Ectodermal cell (in vitro differentiated cells): ENCODE measurements at regions not wholly inside any gene's neighbourhood (a gene's known extent, or its start where the extent isn't known, plus 50 kb on each side); places are given as distances from the start of the nearest gene placed in this dataset.

Source experiments
- H3K27ac ChIP-seq: 2 replicates; pipeline ENCODE4 v1.7.0; 2013; ENCODE audit warnings: mild to moderate bottlenecking, low read depth, low read length; ENCODE audit not compliant: insufficient read depth, poor library complexity, severe bottlenecking
- H3K27me3 ChIP-seq: 2 replicates; pipeline ENCODE4 v1.7.0; 2013; ENCODE audit warnings: mild to moderate bottlenecking, low read length; ENCODE audit not compliant: insufficient read depth, control insufficient read depth, poor library complexity, severe bottlenecking
- H3K36me3 ChIP-seq: one replicate; pipeline ENCODE4 v1.7.0; 2013; ENCODE audit warnings: low read length; ENCODE audit not compliant: control insufficient read depth, insufficient read depth
- H3K4me1 ChIP-seq: one replicate; pipeline ENCODE4 v1.7.0; 2013; ENCODE audit warnings: low read length; ENCODE audit not compliant: control insufficient read depth, insufficient read depth
- H3K4me3 ChIP-seq: 2 replicates; pipeline ENCODE4 v1.7.0; 2013; ENCODE audit warnings: low read depth, low read length, control low read depth; ENCODE audit not compliant: insufficient read depth
- H3K9me3 ChIP-seq: 2 replicates; pipeline ENCODE4 v1.7.0; 2013; ENCODE audit warnings: mild to moderate bottlenecking, low read length, moderate library complexity; ENCODE audit not compliant: control insufficient read depth
- WGBS, 2 experiments: methylation state at CpG; one replicate each; pipeline ENCODE4 v1.1.7; 2013; ENCODE audit warnings: missing lambda C conversion rate in 2 of 2; 5-methylcytosine and 5-hydroxymethylcytosine counted together

GRCh38 chr3:10555263-10555662 lies 49.9 kb upstream of the ATP2B2 start:
- Histone ChIP-seq H3K9me3 (no peaks in the 10 kb centered on the region), H3K4me1 (peaks cover 38% of the 10 kb centered on the region), H3K27ac (peak overlapping the region; percentile 96), H3K27me3 (no peaks in the 10 kb centered on the region), H3K4me3 (no peak overlapping the region), H3K36me3 (no peaks in the 10 kb centered on the region)
- WGBS, 2 experiments: 82 to 89% methylated on average over 1 of the region's 1 CpG

GRCh38 chr3:10556312-10556711 lies 50.9 kb upstream of the ATP2B2 start:
- peaks cover 38% of the 10 kb centered on the region for H3K4me1 ChIP-seq

GRCh38 chr3:10557250-10557649 lies 51.9 kb upstream of the ATP2B2 start:
- Histone ChIP-seq H3K27me3 (no peaks in the 10 kb centered on the region), H3K4me3 (no peak overlapping the region), H3K27ac (no peak overlapping the region), H3K36me3 (no peaks in the 10 kb centered on the region), H3K4me1 (peaks cover 38% of the 10 kb centered on the region), H3K9me3 (no peaks in the 10 kb centered on the region)
- WGBS, 2 experiments: 88 to 94% methylated on average over 7 of the region's 7 CpGs

More at GRCh38 chr3:10556312-10556711, 50.9 kb upstream of the ATP2B2 start:
- WGBS, 2 experiments: 77 to 80% methylated on average over 7 of the region's 7 CpGs
- no peaks in the 10 kb centered on the region for H3K27me3 ChIP-seq
- no peaks in the 10 kb centered on the region for H3K36me3 ChIP-seq
- peak overlapping the region; percentile 8 for H3K27ac ChIP-seq
- H3K9me3 ChIP-seq: no peaks in the 10 kb centered on the region
- H3K4me3 ChIP-seq: no peak overlapping the region

GRCh38 chr3:10557781-10558373 lies 52.5 kb upstream of the ATP2B2 start:
- H3K27me3 ChIP-seq: no peaks in the 10 kb centered on the region
- H3K27ac ChIP-seq: no peak overlapping the region
- WGBS, 2 experiments: 89 to 90% methylated on average over 5 of the region's 5 CpGs

GRCh38 chr3:10558736-10559135 lies 53.4 kb upstream of the ATP2B2 start:
- H3K36me3 ChIP-seq: no peaks in the 10 kb centered on the region
- peaks cover 28% of the 10 kb centered on the region for H3K4me1 ChIP-seq
- H3K9me3 ChIP-seq: no peaks in the 10 kb centered on the region
- H3K27ac ChIP-seq: no peak overlapping the region
- no peaks in the 10 kb centered on the region for H3K27me3 ChIP-seq
- no peak overlapping the region for H3K4me3 ChIP-seq
- 77 to 81% methylated on average over 3 of the region's 4 CpGs for WGBS, 2 experiments

More at GRCh38 chr3:10557781-10558373, 52.5 kb upstream of the ATP2B2 start:
- Histone ChIP-seq H3K4me1 (peaks cover 35% of the 10 kb centered on the region), H3K4me3 (no peak overlapping the region), H3K9me3 (no peaks in the 10 kb centered on the region), H3K36me3 (no peaks in the 10 kb centered on the region)

GRCh38 chr3:10560060-10560861 lies 54.9 kb upstream of the ATP2B2 start:
- H3K36me3 ChIP-seq: no peaks in the 10 kb centered on the region
- no peak overlapping the region for H3K27ac ChIP-seq
- WGBS, 2 experiments: 91 to 94% methylated on average over 14 of the region's 14 CpGs
- H3K4me1 ChIP-seq: peaks cover 14% of the 10 kb centered on the region
- H3K4me3 ChIP-seq: no peak overlapping the region
- no peaks in the 10 kb centered on the region for H3K9me3 ChIP-seq
- no peaks in the 10 kb centered on the region for H3K27me3 ChIP-seq

GRCh38 chr3:10561162-10561945 lies 56.0 kb upstream of the ATP2B2 start:
- Histone ChIP-seq H3K9me3 (no peaks in the 10 kb centered on the region), H3K4me3 (no peak overlapping the region), H3K36me3 (no peaks in the 10 kb centered on the region), H3K4me1 (peaks cover 6% of the 10 kb centered on the region), H3K27me3 (no peaks in the 10 kb centered on the region), H3K27ac (no peak overlapping the region)
- WGBS, 2 experiments: 86 to 94% methylated on average over 7 of the region's 7 CpGs

- WGBS, 2 experiments: 88 to 91% methylated on average over 4 of the region's 4 CpGs
- peaks cover 3% of the 10 kb centered on the region for H3K4me1 ChIP-seq
- H3K4me3 ChIP-seq: no peak overlapping the region
- H3K27ac ChIP-seq: no peak overlapping the region
- no peaks in the 10 kb centered on the region for H3K27me3 ChIP-seq
- no peaks in the 10 kb centered on the region for H3K36me3 ChIP-seq
- no peaks in the 10 kb centered on the region for H3K9me3 ChIP-seq
These were observed 56.7 kb upstream of the ATP2B2 start for GRCh38 chr3:10561946-10562560.

GRCh38 chr3:10563396-10563795 lies 58.0 kb upstream of the ATP2B2 start:
- Histone ChIP-seq H3K27ac (no peak overlapping the region), H3K4me3 (no peak overlapping the region), H3K27me3 (no peaks in the 10 kb centered on the region), H3K9me3 (no peaks in the 10 kb centered on the region), H3K36me3 (no peaks in the 10 kb centered on the region), H3K4me1 (no peaks in the 10 kb centered on the region)
- 95% methylated on average over 2 of the region's 2 CpGs for WGBS, 2 experiments

- H3K36me3 ChIP-seq: no peaks in the 10 kb centered on the region
- 90 to 92% methylated on average over 3 of the region's 3 CpGs for WGBS, 2 experiments
These were observed 60.4 kb upstream of the ATP2B2 start for GRCh38 chr3:10565814-10566213.

More at GRCh38 chr3:10565814-10566213, 60.4 kb upstream of the ATP2B2 start:
- no peaks in the 10 kb centered on the region for H3K4me1 ChIP-seq
- no peak overlapping the region for H3K4me3 ChIP-seq
- no peaks in the 10 kb centered on the region for H3K9me3 ChIP-seq
- no peak overlapping the region for H3K27ac ChIP-seq
- H3K27me3 ChIP-seq: no peaks in the 10 kb centered on the region
